CD4-positive, alpha-beta T cell treated with Interleukin-17A for 1 hour (primary cell): ENCODE measurements at regions not wholly inside any gene's neighbourhood (a gene's known extent, or its start where the extent isn't known, plus 50 kb on each side); places are given as distances from the start of the nearest gene placed in this dataset.

Experiments
- DNase-seq: peaks from one replicate; pipeline ENCODE4 v3.0.0-alpha.2; 2020

DNA sequence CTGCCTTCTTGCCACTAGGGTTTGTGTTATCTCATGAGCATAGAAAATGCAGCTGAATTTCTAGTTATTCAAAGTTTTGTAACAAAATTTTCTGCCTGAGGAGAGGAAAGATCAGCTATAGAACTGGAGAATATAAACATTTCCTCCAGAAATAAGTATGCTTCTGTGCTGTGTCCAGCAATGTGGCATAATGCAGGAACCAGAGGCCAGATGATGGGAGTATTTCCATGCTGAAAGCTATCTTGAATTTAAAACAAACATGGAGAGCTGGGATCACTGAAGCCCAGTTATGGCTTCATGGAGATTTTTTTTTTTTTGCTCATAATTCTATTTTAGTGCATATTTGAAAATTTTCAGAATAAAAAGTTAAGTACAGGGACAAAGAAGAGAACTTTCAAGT lies 608.2 kb downstream of the SOX6 start:
- DNase-seq, result no peak

DNA sequence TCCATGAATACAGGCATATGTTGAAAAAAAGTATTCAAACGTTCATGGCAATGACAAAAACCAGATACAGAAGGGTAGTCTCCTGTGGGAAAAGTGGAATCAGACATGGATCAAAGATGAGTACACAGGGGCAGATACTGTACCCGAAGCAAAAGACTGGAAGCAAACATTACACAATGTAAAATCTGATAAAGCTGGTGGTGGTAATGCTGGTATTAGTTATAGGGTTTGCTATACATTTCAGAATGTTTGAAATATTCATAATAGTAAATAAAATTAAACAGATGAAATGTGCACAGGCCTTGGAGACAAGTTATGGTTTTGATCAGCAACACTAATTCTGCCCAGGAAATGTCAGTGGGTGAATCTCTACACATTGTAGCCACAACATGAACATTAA lies 607.6 kb downstream of the SOX6 start:
- DNase-seq, result no peak

GRCh38 chr11:15750535-15751308 lies 605.6 kb downstream of the SOX6 start:
- no peak for DNase-seq

DNA sequence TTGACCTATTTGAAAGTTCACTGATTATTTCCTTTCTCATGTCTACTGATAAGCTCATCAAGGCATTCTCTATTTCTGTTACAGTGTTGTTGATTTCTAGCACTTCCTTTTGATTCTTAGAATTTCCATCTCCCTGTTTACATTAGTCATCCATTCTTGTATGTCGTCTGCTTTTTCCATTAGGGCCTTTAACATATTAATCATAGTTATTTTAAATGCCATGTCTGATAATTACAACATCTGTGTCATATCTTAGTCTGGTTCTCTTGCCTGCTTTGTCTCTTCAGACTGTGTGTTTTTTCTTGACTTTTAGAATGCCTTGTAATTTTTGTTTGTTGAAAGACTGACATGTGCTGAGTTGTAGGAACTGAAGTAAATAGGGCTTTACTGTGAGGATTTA lies 602.1 kb downstream of the SOX6 start:
- DNase-seq, result no peak

- no peak for DNase-seq
Observed at GRCh38 chr11:15757048-15757698, 599.2 kb downstream of the SOX6 start.

DNA sequence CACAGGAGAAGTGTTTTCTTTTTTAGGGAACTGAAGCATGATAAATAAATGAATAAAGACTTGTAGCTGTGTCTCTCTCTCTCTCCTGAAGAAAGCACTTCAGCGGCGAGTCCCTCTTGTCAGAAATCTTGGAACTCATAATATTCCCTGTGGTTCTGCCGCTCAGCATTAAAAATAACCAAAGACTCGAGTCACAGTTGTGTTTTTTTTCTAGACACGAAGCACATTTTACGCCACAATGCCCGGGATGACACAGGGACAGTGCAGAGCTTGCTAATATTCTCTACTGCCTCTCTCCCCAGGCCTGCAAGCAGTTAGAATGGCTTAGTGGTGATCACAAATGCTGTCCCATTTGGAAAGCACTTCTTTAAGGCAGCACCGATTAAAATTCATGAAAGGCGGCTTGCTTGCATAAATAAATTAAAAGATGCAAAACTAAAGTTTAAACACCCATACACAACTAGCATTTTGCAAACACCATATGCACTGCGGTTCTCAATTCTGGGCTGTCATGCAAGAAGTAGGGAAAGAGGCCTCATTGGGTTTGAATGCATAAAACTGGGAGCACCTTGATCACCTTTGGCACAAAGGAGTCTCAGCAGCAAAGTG lies 597.4 kb downstream of the SOX6 start:
- no peak for DNase-seq

- no peak for DNase-seq
Observed at GRCh38 chr11:15761235-15761634, 595.1 kb downstream of the SOX6 start.

- DNase-seq, result no peak
Observed at GRCh38 chr11:15764326-15764725, 592.0 kb downstream of the SOX6 start.

GRCh38 chr11:15764948-15765347 lies 591.4 kb downstream of the SOX6 start:
- DNase-seq, result no peak

GRCh38 chr11:15765530-15765929 lies 590.8 kb downstream of the SOX6 start:
- no peak for DNase-seq

- no peak for DNase-seq
Observed at GRCh38 chr11:15768321-15768720, 588.0 kb downstream of the SOX6 start.

GRCh38 chr11:15769203-15769602 lies 587.1 kb downstream of the SOX6 start:
- DNase-seq, result no peak

DNA sequence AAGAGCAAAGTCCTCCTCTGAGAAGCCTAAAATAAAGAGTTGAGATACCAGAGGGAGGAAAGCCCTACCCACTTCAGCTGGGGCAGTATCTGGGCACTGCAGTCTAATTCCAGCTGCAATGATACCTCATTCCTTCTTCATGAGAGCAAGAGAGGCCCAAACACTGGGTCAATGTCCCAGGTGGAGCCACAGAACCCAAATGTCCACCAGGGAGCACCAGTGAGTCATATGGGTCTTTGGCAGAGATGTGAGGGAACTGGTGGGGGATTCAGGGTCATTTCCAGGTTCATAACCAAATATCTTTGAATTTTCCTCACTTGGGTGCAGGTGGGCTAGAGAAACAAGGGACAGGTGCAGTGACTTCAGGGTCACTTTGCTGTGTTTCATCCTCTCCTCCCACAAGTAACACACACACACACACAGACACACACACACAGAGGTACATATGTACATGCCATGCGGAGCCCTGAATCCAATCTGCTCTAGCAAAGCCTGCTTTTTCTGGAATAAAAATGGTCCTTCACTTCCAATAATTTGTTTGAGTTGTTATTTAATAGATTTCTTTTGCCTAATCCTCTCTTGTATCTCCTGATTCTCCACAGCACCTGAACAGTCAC lies 585.4 kb downstream of the SOX6 start:
- DNase-seq, result no peak

DNA sequence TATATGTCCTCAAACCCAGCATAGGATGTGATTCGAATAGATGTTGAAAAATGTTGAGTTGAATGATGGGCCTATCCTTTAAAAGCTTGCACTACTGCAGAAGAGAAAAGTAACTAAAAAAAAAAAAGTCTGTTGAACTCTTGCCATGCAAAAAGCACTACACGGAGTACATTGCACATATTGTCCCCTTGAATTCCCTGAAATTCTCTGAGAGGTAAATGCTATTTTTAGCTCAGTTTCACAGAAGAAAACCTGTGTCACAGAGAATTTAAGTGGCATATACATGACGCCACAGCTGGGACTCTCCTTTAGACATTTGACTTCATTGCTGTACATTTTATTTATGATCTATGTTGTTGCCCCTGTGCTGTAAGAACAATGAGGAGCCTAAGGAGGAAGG lies 583.8 kb downstream of the SOX6 start:
- no peak for DNase-seq

DNA sequence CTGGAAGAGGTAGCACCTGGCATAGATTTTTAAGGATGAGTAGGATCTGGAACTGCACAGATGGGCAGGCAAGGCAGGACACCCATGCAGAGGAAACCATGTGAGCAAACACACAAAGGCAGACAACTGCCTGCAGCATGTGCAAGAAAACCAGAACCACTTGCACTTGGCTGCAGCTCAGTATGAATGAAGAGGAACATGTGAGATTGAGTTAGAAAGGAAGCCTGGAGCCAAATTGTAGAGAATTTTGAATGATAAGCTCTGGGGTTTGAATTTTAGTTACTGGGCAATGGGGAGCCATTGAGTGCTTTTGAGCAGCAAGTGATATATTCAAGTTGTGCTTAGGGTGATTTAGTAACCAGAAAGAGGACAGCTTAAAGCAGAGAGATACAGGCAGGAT lies 583.4 kb downstream of the SOX6 start:
- no peak for DNase-seq

DNA sequence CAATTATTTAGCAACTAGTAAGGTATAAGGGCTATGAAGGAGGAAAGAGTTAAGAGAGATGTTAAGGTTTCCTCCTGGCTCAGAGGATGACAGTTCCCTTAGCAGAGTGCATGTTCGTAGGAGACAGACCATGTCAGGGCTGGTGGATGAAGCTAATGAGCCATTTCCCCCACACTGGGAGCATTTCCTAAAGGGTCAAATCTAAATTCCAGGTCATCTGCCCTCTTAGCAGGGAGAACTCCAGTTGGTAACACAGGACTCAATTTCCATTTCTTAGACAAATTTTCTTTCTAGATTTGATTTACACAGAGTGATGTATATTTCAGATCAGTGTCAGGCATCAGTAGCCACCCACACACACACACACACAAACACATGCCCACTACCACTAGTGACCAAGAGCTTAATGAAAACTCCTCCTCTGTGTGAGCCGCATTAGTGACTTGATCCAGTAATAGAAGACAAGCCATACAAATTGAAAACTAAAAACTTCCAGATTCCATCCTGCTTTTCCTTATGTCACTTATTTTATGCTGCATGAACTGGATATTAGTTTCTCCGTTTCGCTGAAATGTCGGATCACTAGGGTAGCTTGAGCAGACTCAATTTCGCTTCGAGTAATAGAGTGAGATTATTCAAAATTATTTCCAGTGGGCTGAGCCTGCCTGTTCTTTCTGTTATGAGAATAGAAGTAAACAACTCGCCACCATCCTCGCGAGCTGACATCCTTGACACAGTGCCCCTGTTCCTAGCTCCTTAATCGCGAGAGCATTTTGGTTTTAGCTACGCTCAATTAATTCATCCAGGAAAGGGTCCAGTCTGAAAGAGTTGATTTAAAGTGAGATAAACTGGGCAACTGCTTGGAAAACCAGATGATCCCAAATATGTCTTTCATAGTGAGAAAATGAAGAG lies 582.6 kb downstream of the SOX6 start:
- DNase-seq, result no peak

DNA sequence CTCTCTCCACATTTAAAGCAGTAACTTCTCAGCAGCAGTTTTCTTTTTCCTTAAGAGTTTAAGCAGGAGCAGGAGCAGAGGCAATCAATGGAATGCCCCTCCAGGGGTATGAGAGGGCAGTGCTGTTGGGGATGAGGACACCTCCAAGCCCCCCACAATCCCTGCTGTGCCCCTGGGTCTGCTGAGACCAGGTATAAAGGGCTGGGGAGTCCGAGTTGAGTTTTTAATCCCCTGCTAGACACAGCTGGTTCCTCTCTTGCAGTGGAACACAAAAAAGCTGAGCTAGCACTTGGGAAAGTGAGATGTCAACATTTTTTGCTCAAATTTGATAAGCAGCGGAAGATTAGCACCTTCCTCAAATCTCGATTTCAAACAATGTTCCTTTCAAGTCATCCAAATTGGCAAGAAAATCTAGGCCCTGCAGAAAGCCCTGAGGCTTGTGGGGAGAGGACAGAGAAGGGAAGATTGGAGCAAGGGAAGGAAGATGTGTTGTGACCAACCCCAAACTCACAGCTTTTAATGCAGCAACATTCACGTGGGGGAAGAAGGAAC lies 581.9 kb downstream of the SOX6 start:
- no peak for DNase-seq

DNA sequence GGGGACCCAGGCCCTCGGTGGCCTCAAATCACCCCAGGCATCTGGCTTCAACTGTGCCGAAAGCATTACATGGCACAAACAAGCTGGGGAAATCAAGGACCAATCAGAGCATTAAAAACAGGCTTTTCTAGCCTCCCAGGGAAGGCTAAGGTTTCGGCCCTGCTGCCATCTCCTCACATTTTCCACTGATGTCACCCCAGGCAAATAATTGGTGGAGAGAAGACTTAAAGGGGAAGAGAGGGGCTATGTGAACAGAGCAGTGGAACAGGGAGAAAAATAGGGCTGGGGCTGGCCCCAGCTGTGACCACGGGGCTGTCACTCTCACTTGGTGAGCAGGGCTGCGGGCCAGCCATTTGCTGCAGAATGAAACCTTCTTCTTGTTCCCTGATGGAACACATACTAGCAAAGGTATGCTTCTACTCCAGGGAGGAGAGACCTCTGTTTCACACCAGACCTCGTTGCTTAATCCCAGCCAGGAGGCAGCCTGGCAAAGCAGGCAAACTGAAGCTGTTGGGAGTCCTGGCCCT lies 581.3 kb downstream of the SOX6 start:
- DNase-seq, result no peak

GRCh38 chr11:15775797-15776196 lies 580.5 kb downstream of the SOX6 start:
- DNase-seq, result no peak

- no peak for DNase-seq
Observed at GRCh38 chr11:15776366-15776765, 580.0 kb downstream of the SOX6 start.

- DNase-seq, result no peak
Observed at GRCh38 chr11:15779518-15779917, 576.8 kb downstream of the SOX6 start.

DNA sequence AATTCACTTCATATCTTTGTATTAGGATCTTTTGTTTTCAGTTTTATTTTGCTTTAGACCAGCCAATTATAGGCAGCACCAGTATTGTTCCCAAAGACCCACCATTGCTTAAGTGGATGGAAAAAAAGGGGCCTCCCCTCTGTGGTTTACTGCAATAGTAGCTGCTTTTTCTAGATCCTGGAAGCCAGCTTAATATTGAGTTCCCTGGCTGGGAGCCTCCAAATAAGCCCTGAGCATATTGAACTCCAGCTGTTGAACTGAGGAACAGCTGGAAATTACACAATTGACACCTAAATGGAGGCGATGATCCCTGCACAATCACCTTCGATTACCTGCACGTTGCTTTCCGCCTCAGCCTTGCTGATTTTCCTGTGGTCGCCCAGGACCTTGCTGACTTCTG lies 576.0 kb downstream of the SOX6 start:
- DNase-seq, result no peak
